ENCODE measurements at regions not wholly inside any gene's neighbourhood (a gene's known extent, or its start where the extent isn't known, plus 50 kb on each side); places are given as distances from the start of the nearest gene placed in this dataset.

- DNase-seq, result peak; percentile 4
Measured at GRCh38 chr10:128596906-128597305, 470.7 kb upstream of the MKI67 start.

GRCh38 chr10:128599030-128599429 lies 472.8 kb upstream of the MKI67 start:
- DNase-seq, result no peak

GRCh38 chr10:128599538-128599937 lies 473.3 kb upstream of the MKI67 start:
- no peak for DNase-seq

GRCh38 chr10:128602183-128602582 lies 476.0 kb upstream of the MKI67 start:
- no peak for DNase-seq

- DNase-seq, result no peak
Measured at GRCh38 chr10:128604025-128604424, 477.8 kb upstream of the MKI67 start.

GRCh38 chr10:128605180-128605579 lies 479.0 kb upstream of the MKI67 start:
- no peak for DNase-seq

- DNase-seq, result no peak
Measured at GRCh38 chr10:128606055-128606454, 479.8 kb upstream of the MKI67 start.

GRCh38 chr10:128608791-128609190 lies 482.6 kb upstream of the MKI67 start:
- DNase-seq, result no peak

GRCh38 chr10:128609460-128609859 lies 483.2 kb upstream of the MKI67 start:
- no peak for DNase-seq

GRCh38 chr10:128610113-128610512 lies 483.9 kb upstream of the MKI67 start:
- no peak for DNase-seq

GRCh38 chr10:128612195-128612594 lies 486.0 kb upstream of the MKI67 start:
- DNase-seq, result no peak

GRCh38 chr10:128612631-128613030 lies 486.4 kb upstream of the MKI67 start:
- no peak for DNase-seq

GRCh38 chr10:128614016-128614605 lies 487.9 kb upstream of the MKI67 start:
- no peak for DNase-seq

- DNase-seq, result no peak
Measured at GRCh38 chr10:128614802-128615553, 488.8 kb upstream of the MKI67 start.

- DNase-seq, result no peak
Measured at GRCh38 chr10:128617532-128617931, 491.3 kb upstream of the MKI67 start.

GRCh38 chr10:128622706-128623105 lies 496.5 kb upstream of the MKI67 start:
- DNase-seq, result no peak

GRCh38 chr10:128623776-128624175 lies 497.6 kb upstream of the MKI67 start:
- no peak for DNase-seq

- no peak for DNase-seq
Measured at GRCh38 chr10:128624656-128625530, 498.7 kb upstream of the MKI67 start.

GRCh38 chr10:128625926-128626325 lies 499.7 kb upstream of the MKI67 start:
- no peak for DNase-seq

GRCh38 chr10:128626397-128627000 lies 500.3 kb upstream of the MKI67 start:
- no peak for DNase-seq

- DNase-seq, result no peak
Measured at GRCh38 chr10:128627811-128628210, 501.6 kb upstream of the MKI67 start.

GRCh38 chr10:128628252-128628651 lies 502.0 kb upstream of the MKI67 start:
- DNase-seq, result no peak
